ENCODE measurements at regions not wholly inside any gene's neighbourhood (a gene's known extent, or its start where the extent isn't known, plus 50 kb on each side); places are given as distances from the start of the nearest gene placed in this dataset.

- Mint-ChIP-seq H3K27ac (no peak overlapping the region), H3K36me3 (peaks cover 13% of the 10 kb centered on the region), H3K9me3 (peaks cover 15% of the 10 kb centered on the region), H3K4me3 (no peak overlapping the region), H3K27me3 (ENCODE audit: low read depth) (no peaks in the 10 kb centered on the region), H3K4me1 (no peaks in the 10 kb centered on the region)
- POLR2A ChIA-PET = no interaction called here
- ATAC-seq (no peak), DNase-seq (ENCODE audit: low spot score) (no peak)
- TF ChIP-seq ZNF219 (CRISPR knock-in tag; IDR thresholded peaks at IDR 0.05; ENCODE audit: borderline replicate concordance) (no peak), ZSCAN18 (CRISPR knock-in tag; IDR thresholded peaks at IDR 0.05) (no peak), TP53 (CRISPR knock-in tag; IDR thresholded peaks at IDR 0.05) (no peak), USF2 (CRISPR knock-in tag; IDR thresholded peaks at IDR 0.05) (no peak), CREM (CRISPR knock-in tag; IDR thresholded peaks at IDR 0.05) (no peak), ARID4B (CRISPR knock-in tag; IDR thresholded peaks at IDR 0.05; ENCODE audit: borderline replicate concordance) (no peak)
- CTCF ChIA-PET = no interaction called here
These were observed 493.2 kb upstream of the NFIA start for GRCh38 chr1:60589046-60589748.

GRCh38 chr1:60584371-60584770 lies 498.0 kb upstream of the NFIA start:
- no peak for DNase-seq (ENCODE audit: low spot score)
- no peaks in the 10 kb centered on the region for H3K4me1 Mint-ChIP-seq
- no peak overlapping the region for H3K27ac Mint-ChIP-seq
- ChIA-PET CTCF (no interaction called here), POLR2A (no interaction called here)
- H3K4me3 Mint-ChIP-seq = no peak overlapping the region
- H3K27me3 Mint-ChIP-seq (ENCODE audit: low read depth) = no peaks in the 10 kb centered on the region; the same call in 1 of the 2 replicates
- peaks cover 29% of the 10 kb centered on the region for H3K36me3 Mint-ChIP-seq
- peaks cover 33% of the 10 kb centered on the region for H3K9me3 Mint-ChIP-seq
- ATAC-seq = no peak
- TF ChIP-seq CBFB (CRISPR knock-in tag; IDR thresholded peaks at IDR 0.05; ENCODE audit: low read depth) (no peak), FOXP1 (CRISPR knock-in tag; IDR thresholded peaks at IDR 0.05; ENCODE audit: borderline replicate concordance) (no peak), NFYB (CRISPR knock-in tag; conservative IDR thresholded peaks at IDR 0.05; ENCODE audit: low read depth) (no peak), HMGA2 (CRISPR knock-in tag; IDR thresholded peaks at IDR 0.05) (no peak), NFATC4 (CRISPR knock-in tag; IDR thresholded peaks at IDR 0.05) (no peak), JUN (CRISPR knock-in tag; IDR thresholded peaks at IDR 0.05) (no peak), ZNF121 (CRISPR knock-in tag; IDR thresholded peaks at IDR 0.05) (no peak), ZNF512 (CRISPR knock-in tag; IDR thresholded peaks at IDR 0.05; ENCODE audit: borderline replicate concordance) (no peak), E2F4 (CRISPR knock-in tag; IDR thresholded peaks at IDR 0.05; ENCODE audit: borderline replicate concordance, low read depth) (no peak), ZNF532 (CRISPR knock-in tag; IDR thresholded peaks at IDR 0.05; ENCODE audit: borderline replicate concordance) (no peak), JAZF1 (CRISPR knock-in tag; IDR thresholded peaks at IDR 0.05) (no peak), USF1 (CRISPR knock-in tag; IDR thresholded peaks at IDR 0.05) (no peak), TP53 (CRISPR knock-in tag; IDR thresholded peaks at IDR 0.05) (no peak)
